Ascending aorta (tissue), 2 donors: ENCODE measurements at regions not wholly inside any gene's neighbourhood (a gene's known extent, or its start where the extent isn't known, plus 50 kb on each side); places are given as distances from the start of the nearest gene placed in this dataset.

ENCODE experiments used
- DNase-seq, 2 donors: peaks; one replicate each; pipeline ENCODE4 v3.0.0-alpha.2; 2019; ENCODE audit warnings: low spot score in 2 of 2
- H3K27ac ChIP-seq, 2 donors: fragments of 200-600 bp; sonication (generic); one replicate each; pipeline ENCODE4 v1.5.1; 2016 to 2017; ENCODE audit warnings: mild to moderate bottlenecking in 1 of 2
- H3K27me3 ChIP-seq: fragments of 200-600 bp; sonication (generic); one replicate; pipeline ENCODE4 v1.5.1; 2017
- H3K36me3 ChIP-seq, 2 donors: fragments of 200-600 bp; sonication (generic); one replicate each; pipeline ENCODE4 v1.5.1; 2016
- H3K4me1 ChIP-seq, 2 donors: fragments of 200-600 bp; sonication (generic); one replicate each; pipeline ENCODE4 v1.5.1; 2016 to 2017; ENCODE audit warnings: mild to moderate bottlenecking in 1 of 2
- H3K4me3 ChIP-seq, 2 donors: fragments of 200-600 bp; sonication (generic); one replicate each; pipeline ENCODE4 v1.5.1; 2016 to 2017; ENCODE audit warnings: mild to moderate bottlenecking in 1 of 2
- H3K9me3 ChIP-seq, 2 donors: fragments of 200-600 bp; sonication (generic); one replicate each; pipeline ENCODE4 v1.5.1; 2016
- intact Hi-C: fragments of 100-400 bp; cut with DNase I; formaldehyde crosslinking; loops from one replicate; pipeline ENCODE4 v1.15.1; 2023
- TF ChIP-seq, protein P1 (sequence below), 3 experiments: fragments of 200-600 bp in 2 of 3; fragments of 450-650 bp in 1 of 3; sonication (generic) in 2 of 3; IDR thresholded peaks; one replicate each; pipeline ENCODE4 v1.5.1; 2016 to 2019; ENCODE audit warnings: antibody characterized with exemption in 3 of 3, mild to moderate bottlenecking in 1 of 3, moderate library complexity in 1 of 3

DNA sequence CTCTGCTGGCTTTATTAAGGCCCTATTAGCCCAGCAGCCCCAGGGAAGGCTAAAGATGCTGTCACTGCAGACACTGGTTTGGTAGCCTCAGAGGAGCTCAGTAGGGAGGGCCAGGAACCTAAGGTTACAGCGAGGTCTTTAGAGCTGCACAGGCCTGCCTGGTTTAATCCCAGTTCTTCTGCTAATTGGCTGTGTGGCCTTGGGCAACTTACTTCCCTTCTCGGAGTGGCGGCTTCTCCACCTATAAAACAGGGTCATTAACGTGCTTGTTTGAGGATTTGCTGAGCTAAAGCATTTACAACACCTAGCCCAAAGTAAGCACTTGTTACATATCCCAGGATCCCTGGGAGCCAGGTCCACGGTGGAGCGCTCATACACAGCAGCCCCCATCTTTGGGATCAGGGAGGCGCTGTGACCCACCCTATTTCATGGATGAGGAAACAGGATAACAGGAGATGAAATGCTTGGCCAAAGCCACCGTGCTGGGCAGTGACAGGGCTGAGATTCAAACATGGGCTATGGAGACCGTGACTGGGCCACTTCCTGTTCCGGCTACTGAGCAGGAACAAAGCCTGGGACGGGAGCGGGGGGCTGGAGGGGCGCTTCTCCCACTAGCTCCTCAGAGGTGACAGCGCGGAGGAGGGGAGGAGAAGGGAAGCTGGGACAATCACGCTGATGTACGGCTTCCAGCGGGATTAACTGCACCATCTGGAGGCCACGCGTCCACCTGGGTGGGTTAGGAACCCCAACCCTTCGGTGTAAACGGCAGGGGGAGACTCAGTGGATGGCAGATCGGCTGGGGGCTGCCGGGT is 61.5 kb downstream of the IGLL1 start:
- H3K36me3 ChIP-seq = no peaks in the 10 kb centered on the region
- H3K9me3 ChIP-seq = no peaks in the 10 kb centered on the region
- no peaks in the 10 kb centered on the region for H3K27me3 ChIP-seq
- TF ChIP-seq, protein P1, sequence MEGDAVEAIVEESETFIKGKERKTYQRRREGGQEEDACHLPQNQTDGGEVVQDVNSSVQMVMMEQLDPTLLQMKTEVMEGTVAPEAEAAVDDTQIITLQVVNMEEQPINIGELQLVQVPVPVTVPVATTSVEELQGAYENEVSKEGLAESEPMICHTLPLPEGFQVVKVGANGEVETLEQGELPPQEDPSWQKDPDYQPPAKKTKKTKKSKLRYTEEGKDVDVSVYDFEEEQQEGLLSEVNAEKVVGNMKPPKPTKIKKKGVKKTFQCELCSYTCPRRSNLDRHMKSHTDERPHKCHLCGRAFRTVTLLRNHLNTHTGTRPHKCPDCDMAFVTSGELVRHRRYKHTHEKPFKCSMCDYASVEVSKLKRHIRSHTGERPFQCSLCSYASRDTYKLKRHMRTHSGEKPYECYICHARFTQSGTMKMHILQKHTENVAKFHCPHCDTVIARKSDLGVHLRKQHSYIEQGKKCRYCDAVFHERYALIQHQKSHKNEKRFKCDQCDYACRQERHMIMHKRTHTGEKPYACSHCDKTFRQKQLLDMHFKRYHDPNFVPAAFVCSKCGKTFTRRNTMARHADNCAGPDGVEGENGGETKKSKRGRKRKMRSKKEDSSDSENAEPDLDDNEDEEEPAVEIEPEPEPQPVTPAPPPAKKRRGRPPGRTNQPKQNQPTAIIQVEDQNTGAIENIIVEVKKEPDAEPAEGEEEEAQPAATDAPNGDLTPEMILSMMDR (IDR thresholded peaks at IDR 0.05) = no peak
- intact Hi-C loops = no loop called here
- no peak overlapping the region for H3K27ac ChIP-seq
- peaks cover 12 to 17% of the 10 kb centered on the region in 2 donors for H3K4me1 ChIP-seq
- DNase-seq = no peak
- no peak overlapping the region for H3K4me3 ChIP-seq

DNA sequence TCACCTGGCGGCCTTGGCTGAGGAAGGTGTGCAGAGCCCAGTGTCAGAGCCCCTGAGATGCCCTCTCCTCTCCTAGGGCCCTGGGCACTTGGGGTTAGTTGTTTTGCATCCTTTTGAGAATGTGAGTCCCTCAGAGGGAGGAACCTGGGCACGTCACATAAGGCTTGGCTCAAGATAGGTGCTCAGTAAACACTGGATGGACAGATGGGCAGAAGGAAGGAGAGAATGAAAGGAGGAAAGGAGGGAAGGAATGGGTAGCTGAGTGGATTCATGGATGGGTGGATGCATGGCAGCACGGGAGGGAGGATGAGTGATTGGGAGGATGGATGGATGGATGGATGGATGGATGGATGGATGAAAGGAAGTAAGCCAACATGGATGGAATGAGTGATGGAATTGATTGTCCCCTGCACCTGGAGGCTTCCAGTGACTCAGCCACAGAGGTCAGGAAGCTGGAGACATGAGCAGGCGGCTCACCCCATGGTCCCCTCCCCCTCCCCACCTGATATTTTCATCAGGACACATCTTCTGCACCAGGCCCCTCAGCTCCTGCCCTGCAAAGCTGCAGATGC is 62.2 kb downstream of the IGLL1 start:
- intact Hi-C loops = no loop called here
- Histone ChIP-seq H3K36me3 (no peaks in the 10 kb centered on the region), H3K9me3 (no peaks in the 10 kb centered on the region), H3K4me1 (peaks cover 12 to 13% of the 10 kb centered on the region in 2 donors), H3K4me3 (no peak overlapping the region), H3K27ac (no peak overlapping the region), H3K27me3 (no peaks in the 10 kb centered on the region)
- no peak for DNase-seq
- TF ChIP-seq, protein P1 (IDR thresholded peaks at IDR 0.05) = no peak

DNA sequence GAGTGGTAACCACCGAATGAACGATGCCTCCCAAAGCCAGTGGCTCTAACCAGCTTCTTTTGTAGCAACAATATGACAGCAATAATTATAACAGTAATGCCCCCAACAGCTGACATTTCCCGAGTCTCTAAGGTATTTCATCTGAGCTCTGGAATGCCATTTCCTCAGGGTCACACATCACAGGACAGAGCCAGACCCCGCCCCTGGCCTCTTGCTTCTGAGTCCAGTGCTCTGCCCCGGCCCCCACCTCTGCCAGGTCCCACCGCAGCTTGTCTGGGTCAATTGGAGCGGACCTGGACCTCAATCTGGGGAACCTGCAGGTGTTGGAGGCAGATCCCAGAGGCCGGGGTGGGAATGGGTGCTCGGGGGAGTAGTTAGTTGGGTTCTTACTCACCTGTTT is 63.8 kb downstream of the IGLL1 start:
- DNase-seq = no peak
- no peaks in the 10 kb centered on the region for H3K9me3 ChIP-seq
- H3K4me3 ChIP-seq = no peak overlapping the region
- TF ChIP-seq, protein P1 (IDR thresholded peaks at IDR 0.05) = no peak
- intact Hi-C loops = no loop called here
- H3K27ac ChIP-seq = no peak overlapping the region
- H3K27me3 ChIP-seq = no peaks in the 10 kb centered on the region
- no peaks in the 10 kb centered on the region for H3K36me3 ChIP-seq
- peaks cover 9 to 10% of the 10 kb centered on the region in 2 donors for H3K4me1 ChIP-seq

DNA sequence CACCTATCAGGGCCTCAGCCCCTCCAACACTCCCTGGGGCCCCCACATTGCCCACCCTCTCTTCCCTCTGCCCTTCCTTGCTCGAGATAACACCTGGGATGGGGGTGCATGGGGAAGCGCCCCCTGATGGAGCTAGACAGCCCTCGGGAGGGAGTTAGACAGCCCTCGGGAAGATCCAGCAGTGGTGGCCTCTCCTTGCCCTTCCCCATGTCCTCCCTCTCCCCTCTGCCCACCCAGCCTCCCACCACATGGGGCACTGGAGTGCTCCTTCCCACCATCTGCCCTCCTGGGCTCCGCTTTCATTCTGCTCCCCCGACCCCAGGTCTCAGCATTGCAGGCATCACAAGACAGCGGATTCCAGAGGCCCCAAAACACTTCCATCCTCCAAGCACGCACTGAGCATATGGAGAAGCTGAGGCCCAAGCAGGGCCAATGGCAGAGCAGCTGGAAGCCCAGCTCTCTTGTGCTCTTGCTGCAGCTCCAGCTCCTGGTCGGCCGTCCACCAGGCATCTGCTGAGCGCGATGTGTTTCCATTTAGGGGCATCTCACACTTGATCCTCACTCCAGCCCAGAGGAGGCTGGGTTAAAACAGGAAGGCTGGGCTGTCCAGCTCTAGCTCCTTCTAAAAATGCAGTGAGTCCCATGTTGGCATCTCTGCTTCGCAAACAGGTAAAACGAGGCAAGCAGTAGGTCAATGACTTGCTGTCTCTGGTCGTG is 65.6 kb downstream of the IGLL1 start:
- no peak overlapping the region for H3K27ac ChIP-seq
- intact Hi-C loops = no loop called here
- no peak overlapping the region for H3K4me3 ChIP-seq
- H3K36me3 ChIP-seq = no peaks in the 10 kb centered on the region
- H3K9me3 ChIP-seq = no peaks in the 10 kb centered on the region
- H3K4me1 ChIP-seq = no peaks in the 10 kb centered on the region
- H3K27me3 ChIP-seq = no peaks in the 10 kb centered on the region
- TF ChIP-seq, protein P1 (IDR thresholded peaks at IDR 0.05) = no peak
- DNase-seq = no peak

DNA sequence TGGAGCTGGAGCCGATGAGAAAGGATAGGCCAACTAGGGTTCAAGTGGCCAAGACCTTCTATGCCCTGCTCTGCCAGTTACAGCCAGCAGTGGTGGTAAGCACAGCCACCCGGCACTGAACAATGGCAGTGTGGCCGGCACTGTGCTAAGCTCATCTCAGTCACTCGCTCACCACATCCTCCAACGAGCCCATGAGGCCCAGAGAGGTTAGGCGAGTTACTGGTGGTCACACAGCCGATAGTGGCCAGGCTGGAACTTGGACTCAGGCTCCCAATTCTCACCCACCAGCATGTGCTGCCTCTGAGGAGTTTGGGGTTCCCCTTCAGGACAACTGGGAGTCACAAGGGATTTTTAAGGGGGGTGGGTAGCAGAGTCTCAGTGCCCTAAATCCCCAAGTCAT is 66.4 kb downstream of the IGLL1 start:
- no peaks in the 10 kb centered on the region for H3K9me3 ChIP-seq
- DNase-seq = no peak
- H3K27ac ChIP-seq = no peak overlapping the region
- intact Hi-C loops = no loop called here
- no peaks in the 10 kb centered on the region for H3K4me1 ChIP-seq
- no peak overlapping the region for H3K4me3 ChIP-seq
- no peaks in the 10 kb centered on the region for H3K27me3 ChIP-seq
- H3K36me3 ChIP-seq = no peaks in the 10 kb centered on the region
- TF ChIP-seq, protein P1 (IDR thresholded peaks at IDR 0.05) = no peak
